MV-4-11 (cell line): ENCODE measurements at regions not wholly inside any gene's neighbourhood (a gene's known extent, or its start where the extent isn't known, plus 50 kb on each side); places are given as distances from the start of the nearest gene placed in this dataset.

ENCODE experiments used
- DNase-seq: peaks from one replicate; lab custom pipeline; 2025; lab: John Stamatoyannopoulos, UW

- no peak for DNase-seq
Observed at GRCh38 chr13:81670048-81670447, 1329.1 kb upstream of the SPRY2 start.

- no peak for DNase-seq
Observed at GRCh38 chr13:81664872-81665271, 1323.9 kb upstream of the SPRY2 start.

- no peak for DNase-seq
Observed at GRCh38 chr13:81659984-81660383, 1319.1 kb upstream of the SPRY2 start.

GRCh38 chr13:81658598-81659370, 1317.9 kb upstream of the SPRY2 start:
- no peak for DNase-seq

GRCh38 chr13:81639984-81640582, 1299.2 kb upstream of the SPRY2 start:
- peak; percentile 0 for DNase-seq

- DNase-seq = no peak
Observed at GRCh38 chr13:81637457-81637856, 1296.5 kb upstream of the SPRY2 start.

- DNase-seq = no peak
Observed at GRCh38 chr13:81636120-81636519, 1295.2 kb upstream of the SPRY2 start.

- DNase-seq = no peak
Observed at GRCh38 chr13:81615031-81615430, 1274.1 kb upstream of the SPRY2 start.

GRCh38 chr13:81610644-81611043, 1269.7 kb upstream of the SPRY2 start:
- no peak for DNase-seq

- no peak for DNase-seq
Observed at GRCh38 chr13:81609335-81609734, 1268.4 kb upstream of the SPRY2 start.

GRCh38 chr13:81606074-81606473, 1265.1 kb upstream of the SPRY2 start:
- DNase-seq = no peak

- no peak for DNase-seq
Observed at GRCh38 chr13:81602241-81602640, 1261.3 kb upstream of the SPRY2 start.

GRCh38 chr13:81597101-81597500, 1256.2 kb upstream of the SPRY2 start:
- no peak for DNase-seq

- DNase-seq = no peak
Observed at GRCh38 chr13:81596224-81596753, 1255.4 kb upstream of the SPRY2 start.

GRCh38 chr13:81591528-81592220, 1250.7 kb upstream of the SPRY2 start:
- no peak for DNase-seq

- no peak for DNase-seq
Observed at GRCh38 chr13:81582381-81582780, 1241.5 kb upstream of the SPRY2 start.

GRCh38 chr13:81577601-81578195, 1236.8 kb upstream of the SPRY2 start:
- no peak for DNase-seq

GRCh38 chr13:81568824-81569223, 1227.9 kb upstream of the SPRY2 start:
- DNase-seq = no peak

GRCh38 chr13:81565849-81566248, 1224.9 kb upstream of the SPRY2 start:
- DNase-seq = no peak

GRCh38 chr13:81563091-81563490, 1222.2 kb upstream of the SPRY2 start:
- no peak for DNase-seq

- no peak for DNase-seq
Observed at GRCh38 chr13:81562598-81562997, 1221.7 kb upstream of the SPRY2 start.

- peak; percentile 92 for DNase-seq
Observed at GRCh38 chr13:81551036-81551435, 1210.1 kb upstream of the SPRY2 start.
